ENCODE measurements at regions not wholly inside any gene's neighbourhood (a gene's known extent, or its start where the extent isn't known, plus 50 kb on each side); places are given as distances from the start of the nearest gene placed in this dataset.

GRCh38 chr20:40331807-40332560, 357.1 kb downstream of the MAFB start:
- Histone ChIP-seq H3K4me1 (ENCODE audit: control insufficient read depth in 1 of 2, insufficient read depth in 1 of 2, low read depth in 1 of 2, low read length in 1 of 2) (no peaks in the 10 kb centered on the region), H3K27me3 (peaks cover 16% of the 10 kb centered on the region), H3K4me3 (ENCODE audit: low read depth in 1 of 2, low read length in 1 of 2) (no peak overlapping the region), H3K9me3 (no peaks in the 10 kb centered on the region), H3K27ac (no peak overlapping the region), H3K36me3 (no peaks in the 10 kb centered on the region)
- TF ChIP-seq, protein P1, sequence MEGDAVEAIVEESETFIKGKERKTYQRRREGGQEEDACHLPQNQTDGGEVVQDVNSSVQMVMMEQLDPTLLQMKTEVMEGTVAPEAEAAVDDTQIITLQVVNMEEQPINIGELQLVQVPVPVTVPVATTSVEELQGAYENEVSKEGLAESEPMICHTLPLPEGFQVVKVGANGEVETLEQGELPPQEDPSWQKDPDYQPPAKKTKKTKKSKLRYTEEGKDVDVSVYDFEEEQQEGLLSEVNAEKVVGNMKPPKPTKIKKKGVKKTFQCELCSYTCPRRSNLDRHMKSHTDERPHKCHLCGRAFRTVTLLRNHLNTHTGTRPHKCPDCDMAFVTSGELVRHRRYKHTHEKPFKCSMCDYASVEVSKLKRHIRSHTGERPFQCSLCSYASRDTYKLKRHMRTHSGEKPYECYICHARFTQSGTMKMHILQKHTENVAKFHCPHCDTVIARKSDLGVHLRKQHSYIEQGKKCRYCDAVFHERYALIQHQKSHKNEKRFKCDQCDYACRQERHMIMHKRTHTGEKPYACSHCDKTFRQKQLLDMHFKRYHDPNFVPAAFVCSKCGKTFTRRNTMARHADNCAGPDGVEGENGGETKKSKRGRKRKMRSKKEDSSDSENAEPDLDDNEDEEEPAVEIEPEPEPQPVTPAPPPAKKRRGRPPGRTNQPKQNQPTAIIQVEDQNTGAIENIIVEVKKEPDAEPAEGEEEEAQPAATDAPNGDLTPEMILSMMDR (IDR thresholded peaks at IDR 0.05): no peak

GRCh38 chr20:40331249-40331648, 357.8 kb downstream of the MAFB start:
- H3K36me3 ChIP-seq: no peaks in the 10 kb centered on the region
- H3K27me3 ChIP-seq: peaks cover 12% of the 10 kb centered on the region
- no peaks in the 10 kb centered on the region for H3K9me3 ChIP-seq
- TF ChIP-seq, protein P1 (IDR thresholded peaks at IDR 0.05): no peak
- H3K4me3 ChIP-seq (ENCODE audit: low read depth in 1 of 2, low read length in 1 of 2): no peak overlapping the region
- H3K27ac ChIP-seq: no peak overlapping the region
- no peaks in the 10 kb centered on the region for H3K4me1 ChIP-seq (ENCODE audit: control insufficient read depth in 1 of 2, insufficient read depth in 1 of 2, low read depth in 1 of 2, low read length in 1 of 2)

- Histone ChIP-seq H3K9me3 (no peaks in the 10 kb centered on the region), H3K27ac (no peak overlapping the region), H3K4me1 (ENCODE audit: control insufficient read depth in 1 of 2, insufficient read depth in 1 of 2, low read depth in 1 of 2, low read length in 1 of 2) (no peaks in the 10 kb centered on the region), H3K36me3 (no peaks in the 10 kb centered on the region), H3K4me3 (ENCODE audit: low read depth in 1 of 2, low read length in 1 of 2) (no peak overlapping the region), H3K27me3 (peaks cover 12% of the 10 kb centered on the region)
- TF ChIP-seq, protein P1 (IDR thresholded peaks at IDR 0.05): no peak
Measured at GRCh38 chr20:40329321-40329720, 359.7 kb downstream of the MAFB start.

GRCh38 chr20:40326784-40327183, 362.3 kb downstream of the MAFB start:
- Histone ChIP-seq H3K27ac (no peak overlapping the region), H3K36me3 (no peaks in the 10 kb centered on the region), H3K27me3 (peaks cover 6% of the 10 kb centered on the region), H3K4me3 (ENCODE audit: low read depth in 1 of 2, low read length in 1 of 2) (no peak overlapping the region), H3K4me1 (ENCODE audit: control insufficient read depth in 1 of 2, insufficient read depth in 1 of 2, low read depth in 1 of 2, low read length in 1 of 2) (no peaks in the 10 kb centered on the region), H3K9me3 (no peaks in the 10 kb centered on the region)
- TF ChIP-seq, protein P1 (IDR thresholded peaks at IDR 0.05): no peak

DNA sequence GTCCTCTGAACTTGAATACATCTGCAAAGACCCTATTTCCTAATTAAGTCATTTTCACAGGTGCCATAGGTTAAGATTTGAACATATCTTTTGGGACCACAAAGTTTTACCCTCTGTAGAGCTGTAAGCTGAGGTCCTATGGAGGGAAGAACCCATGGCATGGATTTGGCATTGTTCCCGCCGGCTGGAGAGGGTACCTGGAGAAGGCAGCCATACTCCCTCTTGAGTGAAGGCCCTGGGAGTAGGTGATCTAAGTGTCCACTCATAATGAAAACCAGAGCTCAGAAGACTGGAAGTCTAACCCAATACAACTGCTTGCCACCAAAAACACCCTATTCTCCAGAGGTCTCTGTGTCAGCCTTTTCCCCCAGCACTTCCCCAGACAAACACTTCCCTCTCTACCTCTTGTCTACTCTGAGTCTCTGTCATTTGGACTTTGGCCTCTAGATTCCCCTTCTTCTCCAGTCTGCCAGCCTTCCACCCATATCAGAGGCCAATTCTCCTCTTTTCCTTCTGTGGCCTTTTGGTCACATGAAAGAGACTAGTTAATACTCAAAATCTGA, 363.9 kb downstream of the MAFB start:
- H3K4me1 ChIP-seq (ENCODE audit: control insufficient read depth in 1 of 2, insufficient read depth in 1 of 2, low read depth in 1 of 2, low read length in 1 of 2): no peaks in the 10 kb centered on the region
- H3K36me3 ChIP-seq: no peaks in the 10 kb centered on the region
- H3K4me3 ChIP-seq (ENCODE audit: low read depth in 1 of 2, low read length in 1 of 2): no peak overlapping the region
- no peak overlapping the region for H3K27ac ChIP-seq
- no peaks in the 10 kb centered on the region for H3K9me3 ChIP-seq
- TF ChIP-seq, protein P1 (IDR thresholded peaks at IDR 0.05): no peak
- H3K27me3 ChIP-seq: peaks cover 6% of the 10 kb centered on the region

Measured in neutrophil (primary cell).